Esophagus (tissue), 2 donors: ENCODE measurements at regions not wholly inside any gene's neighbourhood (a gene's known extent, or its start where the extent isn't known, plus 50 kb on each side); places are given as distances from the start of the nearest gene placed in this dataset.

ENCODE experiments used
- H3K27ac ChIP-seq, 2 donors: one replicate each; pipeline ENCODE4 v1.5.1; 2013; ENCODE audit warnings: low read depth in 2 of 2, mild to moderate bottlenecking in 2 of 2, inconsistent platforms in 1 of 2, low read length in 1 of 2, moderate library complexity in 1 of 2
- H3K27me3 ChIP-seq, 2 donors: one replicate each; pipeline ENCODE4 v1.6.1; 2013; ENCODE audit warnings: low read length in 2 of 2, control low read depth in 1 of 2, mild to moderate bottlenecking in 1 of 2; ENCODE audit not compliant: insufficient read depth in 2 of 2, control insufficient read depth in 1 of 2
- H3K36me3 ChIP-seq, 2 donors: one replicate each; pipeline ENCODE4 v1.6.1; 2013; ENCODE audit warnings: low read length in 1 of 2; ENCODE audit not compliant: control insufficient read depth in 2 of 2, insufficient read depth in 2 of 2
- H3K4me1 ChIP-seq, 2 donors: one replicate each; pipeline ENCODE4 v1.6.1; 2013; ENCODE audit warnings: low read length in 1 of 2; ENCODE audit not compliant: control insufficient read depth in 2 of 2, insufficient read depth in 2 of 2
- H3K4me3 ChIP-seq, 2 donors: one replicate each; pipeline ENCODE4 v1.5.1; 2013; ENCODE audit warnings: low read length in 2 of 2, mild to moderate bottlenecking in 2 of 2, low read depth in 1 of 2, moderate library complexity in 1 of 2
- H3K9me3 ChIP-seq, 2 donors: one replicate each; pipeline ENCODE4 v1.6.1; 2013; ENCODE audit warnings: mild to moderate bottlenecking in 2 of 2, low read depth in 1 of 2, low read length in 1 of 2, moderate library complexity in 1 of 2; ENCODE audit not compliant: control insufficient read depth in 2 of 2, insufficient read depth in 1 of 2
- WGBS, 2 donors: extraction: QIAGEN DNeasy Blood & Tissue Kit; methylation state at CpG; one replicate each; pipeline ENCODE4 v1.1.7; 2013; 5-methylcytosine and 5-hydroxymethylcytosine counted together
- donor health status: healthy with polysubstance abuse.
- donor health status: Bipolar disorder and iron deficiency.

DNA sequence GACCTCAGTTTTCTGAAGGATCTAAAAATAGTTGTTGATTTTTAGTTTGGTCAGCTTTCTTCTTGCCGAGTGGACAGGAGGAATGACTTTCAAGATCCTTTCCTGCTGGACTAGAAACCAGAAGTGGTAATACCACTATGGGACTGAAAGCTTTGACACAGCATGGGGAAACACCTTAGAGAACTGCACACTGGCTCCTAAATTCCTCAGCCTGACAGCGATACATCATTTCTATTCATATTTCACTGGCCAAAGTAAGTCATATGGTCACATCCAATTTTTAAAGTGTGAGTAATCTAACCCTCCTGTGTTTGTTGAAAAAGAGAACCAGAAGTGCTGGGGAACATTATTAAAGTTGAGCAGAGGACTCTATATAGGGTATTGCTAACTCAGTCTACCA lies 244.7 kb upstream of the MMADHC start:
- Histone ChIP-seq H3K9me3 (no peaks in the 10 kb centered on the region), H3K27me3 (no peaks in the 10 kb centered on the region), H3K36me3 (no peaks in the 10 kb centered on the region), H3K4me3 (no peak overlapping the region), H3K4me1 (no peaks in the 10 kb centered on the region), H3K27ac (no peak overlapping the region)
- WGBS, 2 donors = 84 to 87% methylated on average over 2 of the region's 2 CpGs

GRCh38 chr2:149828520-149829210 lies 241.1 kb upstream of the MMADHC start:
- H3K9me3 ChIP-seq = no peaks in the 10 kb centered on the region
- H3K4me3 ChIP-seq = no peak overlapping the region
- H3K27ac ChIP-seq = no peak overlapping the region
- WGBS, 2 donors = 81 to 96% methylated on average over 2 of the region's 2 CpGs
- H3K4me1 ChIP-seq = no peaks in the 10 kb centered on the region
- H3K36me3 ChIP-seq = no peaks in the 10 kb centered on the region
- H3K27me3 ChIP-seq = no peaks in the 10 kb centered on the region

- H3K27me3 ChIP-seq = no peaks in the 10 kb centered on the region
- H3K9me3 ChIP-seq = no peaks in the 10 kb centered on the region
- H3K36me3 ChIP-seq = no peaks in the 10 kb centered on the region
- 78 to 87% methylated on average over 2 of the region's 2 CpGs for WGBS, 2 donors
- H3K27ac ChIP-seq = no peak overlapping the region
- no peak overlapping the region for H3K4me3 ChIP-seq
- no peaks in the 10 kb centered on the region for H3K4me1 ChIP-seq
These were observed 240.1 kb upstream of the MMADHC start for GRCh38 chr2:149827585-149828126.

DNA sequence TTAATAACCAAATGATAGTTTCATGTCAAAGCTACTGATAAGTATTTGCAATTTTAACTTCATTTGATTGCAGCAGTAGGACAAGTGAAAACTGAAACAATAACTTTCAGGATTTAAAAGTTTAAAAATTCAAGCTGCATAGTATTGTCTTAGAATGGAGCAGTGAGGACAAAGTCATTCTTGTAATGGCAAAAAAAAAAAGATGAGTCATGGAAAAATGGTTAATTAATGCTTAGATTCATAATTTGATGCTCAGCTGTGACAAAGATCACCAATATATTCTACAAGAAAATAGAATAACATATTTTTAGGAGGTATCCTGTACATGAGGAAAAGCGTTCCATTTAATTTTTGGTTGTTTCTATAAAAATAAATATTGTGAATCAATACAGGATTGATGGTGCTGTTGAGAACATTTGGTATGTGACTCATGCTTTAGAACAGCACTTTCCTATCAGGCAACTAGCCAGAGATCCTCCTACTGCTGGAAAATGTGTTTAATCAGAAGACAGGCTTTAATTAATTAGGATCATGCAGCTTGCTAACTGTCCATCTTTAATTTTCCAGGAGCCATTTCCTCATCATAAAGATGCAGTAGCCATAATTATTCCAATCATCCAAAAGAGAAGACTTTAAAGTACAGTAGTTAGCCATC lies 239.0 kb upstream of the MMADHC start:
- Histone ChIP-seq H3K9me3 (no peaks in the 10 kb centered on the region), H3K27me3 (no peaks in the 10 kb centered on the region), H3K4me3 (no peak overlapping the region), H3K36me3 (no peaks in the 10 kb centered on the region), H3K4me1 (no peaks in the 10 kb centered on the region), H3K27ac (no peak overlapping the region)
- WGBS, 2 donors = 67 to 73% methylated on average over 1 of the region's 1 CpG

DNA sequence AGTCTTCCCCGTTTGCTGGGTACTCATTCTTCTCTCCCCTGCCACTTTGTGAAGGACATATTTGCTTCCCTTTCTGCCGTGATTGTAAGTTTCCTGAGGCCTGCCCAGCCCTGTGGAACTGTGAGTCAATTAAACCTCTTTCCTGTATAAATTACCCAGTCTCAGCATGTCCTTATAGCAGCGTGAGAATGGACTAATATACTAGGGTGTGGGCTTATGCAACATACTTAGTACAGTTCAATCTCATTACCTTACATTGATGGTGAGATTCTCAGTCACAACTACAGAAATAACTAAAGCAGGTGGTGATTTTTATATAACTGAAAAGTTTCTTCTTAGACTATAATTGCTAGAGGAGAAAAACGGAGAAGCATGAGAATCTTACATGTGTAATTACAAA lies 237.9 kb upstream of the MMADHC start:
- no peaks in the 10 kb centered on the region for H3K9me3 ChIP-seq
- no peaks in the 10 kb centered on the region for H3K36me3 ChIP-seq
- no peaks in the 10 kb centered on the region for H3K27me3 ChIP-seq
- peak overlapping the region in 1 of 2 donors; percentile 13 for H3K27ac ChIP-seq
- 54 to 63% methylated on average over 4 of the region's 4 CpGs for WGBS, 2 donors
- H3K4me1 ChIP-seq = no peaks in the 10 kb centered on the region
- no peak overlapping the region for H3K4me3 ChIP-seq

DNA sequence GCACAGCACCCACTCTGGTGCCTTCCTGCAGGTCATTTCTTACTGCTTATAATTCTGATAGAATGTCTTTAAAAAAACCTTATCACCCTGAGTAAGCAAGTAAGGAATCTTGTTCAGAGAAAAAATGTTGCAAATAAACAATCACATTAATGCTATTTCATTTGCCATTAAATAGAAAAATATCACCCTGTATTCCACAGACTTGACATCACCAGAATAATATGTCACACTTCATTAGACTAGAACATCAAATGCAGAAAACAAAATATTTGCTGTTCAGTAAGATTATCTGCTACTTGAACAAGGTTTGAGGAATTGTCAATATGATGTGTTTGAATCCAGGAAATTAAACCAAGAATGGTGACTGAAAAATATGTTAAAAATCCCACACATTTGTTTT lies 236.6 kb upstream of the MMADHC start:
- Histone ChIP-seq H3K27ac (no peak overlapping the region), H3K27me3 (no peaks in the 10 kb centered on the region), H3K4me1 (no peaks in the 10 kb centered on the region), H3K4me3 (no peak overlapping the region), H3K36me3 (no peaks in the 10 kb centered on the region), H3K9me3 (no peaks in the 10 kb centered on the region)

- no peak overlapping the region for H3K4me3 ChIP-seq
- H3K9me3 ChIP-seq = no peaks in the 10 kb centered on the region
- H3K36me3 ChIP-seq = no peaks in the 10 kb centered on the region
- WGBS, 2 donors = 70 to 77% methylated on average over 3 of the region's 3 CpGs
- no peak overlapping the region for H3K27ac ChIP-seq
- no peaks in the 10 kb centered on the region for H3K4me1 ChIP-seq
- no peaks in the 10 kb centered on the region for H3K27me3 ChIP-seq
These were observed 231.9 kb upstream of the MMADHC start for GRCh38 chr2:149819356-149819957.

DNA sequence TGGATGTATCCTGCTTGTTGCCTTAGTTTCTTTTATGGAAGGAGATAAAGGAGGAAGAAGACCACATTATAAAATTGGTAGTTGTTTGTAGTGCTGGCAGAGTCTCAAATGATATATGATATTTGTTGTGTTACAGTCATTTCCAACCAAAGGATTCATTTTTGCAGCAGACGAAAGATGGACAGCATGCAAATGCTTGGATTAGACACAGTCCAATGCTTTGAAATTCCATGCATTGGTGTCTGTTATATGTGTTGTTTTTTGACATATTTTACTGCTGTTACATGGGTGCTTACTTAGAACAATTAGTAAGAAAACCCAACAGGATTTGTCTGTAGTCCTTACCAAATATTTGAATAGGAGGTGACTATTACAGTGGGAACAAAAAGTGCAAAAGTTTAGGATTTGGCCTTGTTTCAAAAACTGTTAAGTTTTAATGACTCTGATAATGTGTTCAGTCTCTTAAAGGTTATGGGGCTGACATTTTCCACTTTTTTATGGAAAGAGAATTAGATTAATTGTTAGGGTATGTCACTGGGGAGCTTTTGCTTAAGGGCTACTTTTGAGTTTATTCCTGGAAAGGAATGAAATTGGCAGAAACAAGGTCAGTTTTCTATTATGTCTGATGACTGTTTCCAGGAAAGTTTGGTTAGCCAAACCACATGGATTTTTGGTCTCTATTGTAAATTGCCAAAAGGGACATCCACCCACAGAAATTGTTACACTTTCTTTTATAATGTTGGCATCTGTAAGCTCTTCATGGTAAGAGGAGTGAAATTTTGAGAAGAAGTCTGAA lies 229.4 kb upstream of the MMADHC start:
- Histone ChIP-seq H3K27ac (no peak overlapping the region), H3K36me3 (no peaks in the 10 kb centered on the region), H3K9me3 (no peaks in the 10 kb centered on the region), H3K4me3 (no peak overlapping the region), H3K4me1 (no peaks in the 10 kb centered on the region), H3K27me3 (no peaks in the 10 kb centered on the region)
- WGBS, 2 donors = 72 to 86% methylated on average over 1 of the region's 1 CpG

- H3K27ac ChIP-seq = no peak overlapping the region
- no peaks in the 10 kb centered on the region for H3K27me3 ChIP-seq
- no peaks in the 10 kb centered on the region for H3K4me1 ChIP-seq
- no peaks in the 10 kb centered on the region for H3K36me3 ChIP-seq
- no peak overlapping the region for H3K4me3 ChIP-seq
- WGBS, 2 donors = 94 to 95% methylated on average over 1 of the region's 1 CpG
- H3K9me3 ChIP-seq = no peaks in the 10 kb centered on the region
These were observed 228.4 kb upstream of the MMADHC start for GRCh38 chr2:149815941-149816340.
